ENCODE measurements at regions not wholly inside any gene's neighbourhood (a gene's known extent, or its start where the extent isn't known, plus 50 kb on each side); places are given as distances from the start of the nearest gene placed in this dataset.
A peak's percentile ranks its signal among the peaks of the same experiment; 100 is the strongest.

- intact Hi-C loops (cut with DNase I), result no loop called here
- DNase-seq, result peak in 1 of 10 donors; percentile 43
These were observed 392.4 kb upstream of the TNRC6C start for GRCh38 chr17:77566151-77566550.

GRCh38 chr17:77566566-77567138, 391.9 kb upstream of the TNRC6C start:
- DNase-seq, result peak in 1 of 10 donors; percentile 52
- intact Hi-C loops (cut with DNase I), result no loop called here

- DNase-seq, result no peak
- intact Hi-C loops (cut with DNase I), result no loop called here
These were observed 390.0 kb upstream of the TNRC6C start for GRCh38 chr17:77568540-77568939.

- intact Hi-C loops (cut with DNase I), result no loop called here
- DNase-seq, result peak in 1 of 10 donors; percentile 26
These were observed 388.5 kb upstream of the TNRC6C start for GRCh38 chr17:77569846-77570564.

- intact Hi-C loops (cut with DNase I), result no loop called here
- DNase-seq, result peak in 1 of 10 donors; percentile 75
These were observed 388.0 kb upstream of the TNRC6C start for GRCh38 chr17:77570565-77570898.

GRCh38 chr17:77571155-77571981, 387.1 kb upstream of the TNRC6C start:
- DNase-seq, result peak in 6 of 10 donors; percentile 38 to 93 (median 57)
- intact Hi-C loops (cut with DNase I), result no loop called here

- intact Hi-C loops (cut with DNase I), result no loop called here
- DNase-seq, result peak in 5 of 10 donors; percentile 31 to 92 (median 52)
These were observed 386.4 kb upstream of the TNRC6C start for GRCh38 chr17:77572065-77572601.

- intact Hi-C loops (cut with DNase I), result no loop called here
- peak in 1 of 10 donors; percentile 67 for DNase-seq
These were observed 385.7 kb upstream of the TNRC6C start for GRCh38 chr17:77572851-77573250.

- peak in 1 of 10 donors; percentile 15 for DNase-seq
- intact Hi-C loops (cut with DNase I), result no loop called here
These were observed 381.0 kb upstream of the TNRC6C start for GRCh38 chr17:77577491-77577890.

- intact Hi-C loops (cut with DNase I), result no loop called here
These were observed 379.4 kb upstream of the TNRC6C start for GRCh38 chr17:77579131-77579530.

GRCh38 chr17:77579682-77580081, 378.8 kb upstream of the TNRC6C start:
- intact Hi-C loops (cut with DNase I), result no loop called here
- no peak for DNase-seq

More at GRCh38 chr17:77579131-77579530, 379.4 kb upstream of the TNRC6C start:
- DNase-seq, result peak in 2 of 10 donors; percentile 53 to 59

GRCh38 chr17:77580531-77581270, 377.8 kb upstream of the TNRC6C start:
- DNase-seq, result peak in 2 of 10 donors; percentile 37 to 44
- intact Hi-C loops (cut with DNase I), result no loop called here

- DNase-seq, result peak in 2 of 10 donors; percentile 41 to 75
- intact Hi-C loops (cut with DNase I), result no loop called here
These were observed 377.0 kb upstream of the TNRC6C start for GRCh38 chr17:77581480-77581879.

GRCh38 chr17:77585142-77585860, 373.2 kb upstream of the TNRC6C start:
- intact Hi-C loops (cut with DNase I), result no loop called here
- no peak for DNase-seq

GRCh38 chr17:77590951-77591735, 367.4 kb upstream of the TNRC6C start:
- DNase-seq, result peak in 2 of 10 donors; percentile 61 to 62
- intact Hi-C loops (cut with DNase I), result no loop called here

- no peak for DNase-seq
- intact Hi-C loops (cut with DNase I), result no loop called here
These were observed 366.2 kb upstream of the TNRC6C start for GRCh38 chr17:77592106-77592865.

GRCh38 chr17:77593081-77593480, 365.4 kb upstream of the TNRC6C start:
- DNase-seq, result peak in 1 of 10 donors; percentile 17
- intact Hi-C loops (cut with DNase I), result no loop called here
